ENCODE measurements at regions not wholly inside any gene's neighbourhood (a gene's known extent, or its start where the extent isn't known, plus 50 kb on each side); places are given as distances from the start of the nearest gene placed in this dataset.

DNA sequence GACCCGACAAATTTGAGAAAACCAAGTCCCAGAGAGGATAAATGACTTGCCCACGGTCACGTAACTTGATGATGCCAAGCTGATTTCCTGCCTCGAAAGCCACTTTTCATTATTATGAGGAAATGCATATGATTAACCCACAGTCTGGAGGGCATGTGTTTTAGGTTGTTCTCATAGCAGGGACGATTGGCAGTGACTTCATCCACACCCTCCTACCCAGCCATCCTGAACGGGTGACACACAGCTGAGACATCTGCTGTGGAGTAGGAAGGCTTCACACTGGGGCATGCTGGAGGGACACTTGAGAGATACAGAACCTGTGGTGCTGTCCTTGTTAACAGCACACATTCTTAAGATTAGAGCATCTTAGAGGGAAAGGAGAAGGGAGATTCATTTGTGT is 65.4 kb upstream of the WDFY2 start:
- TF ChIP-seq, protein P1, sequence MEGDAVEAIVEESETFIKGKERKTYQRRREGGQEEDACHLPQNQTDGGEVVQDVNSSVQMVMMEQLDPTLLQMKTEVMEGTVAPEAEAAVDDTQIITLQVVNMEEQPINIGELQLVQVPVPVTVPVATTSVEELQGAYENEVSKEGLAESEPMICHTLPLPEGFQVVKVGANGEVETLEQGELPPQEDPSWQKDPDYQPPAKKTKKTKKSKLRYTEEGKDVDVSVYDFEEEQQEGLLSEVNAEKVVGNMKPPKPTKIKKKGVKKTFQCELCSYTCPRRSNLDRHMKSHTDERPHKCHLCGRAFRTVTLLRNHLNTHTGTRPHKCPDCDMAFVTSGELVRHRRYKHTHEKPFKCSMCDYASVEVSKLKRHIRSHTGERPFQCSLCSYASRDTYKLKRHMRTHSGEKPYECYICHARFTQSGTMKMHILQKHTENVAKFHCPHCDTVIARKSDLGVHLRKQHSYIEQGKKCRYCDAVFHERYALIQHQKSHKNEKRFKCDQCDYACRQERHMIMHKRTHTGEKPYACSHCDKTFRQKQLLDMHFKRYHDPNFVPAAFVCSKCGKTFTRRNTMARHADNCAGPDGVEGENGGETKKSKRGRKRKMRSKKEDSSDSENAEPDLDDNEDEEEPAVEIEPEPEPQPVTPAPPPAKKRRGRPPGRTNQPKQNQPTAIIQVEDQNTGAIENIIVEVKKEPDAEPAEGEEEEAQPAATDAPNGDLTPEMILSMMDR (conservative IDR thresholded peaks at IDR 0.05) = no peak
- TF ChIP-seq ZFX (IDR thresholded peaks at IDR 0.05) = no peak
- peak overlapping the region; percentile 90 for H3K27ac ChIP-seq

DNA sequence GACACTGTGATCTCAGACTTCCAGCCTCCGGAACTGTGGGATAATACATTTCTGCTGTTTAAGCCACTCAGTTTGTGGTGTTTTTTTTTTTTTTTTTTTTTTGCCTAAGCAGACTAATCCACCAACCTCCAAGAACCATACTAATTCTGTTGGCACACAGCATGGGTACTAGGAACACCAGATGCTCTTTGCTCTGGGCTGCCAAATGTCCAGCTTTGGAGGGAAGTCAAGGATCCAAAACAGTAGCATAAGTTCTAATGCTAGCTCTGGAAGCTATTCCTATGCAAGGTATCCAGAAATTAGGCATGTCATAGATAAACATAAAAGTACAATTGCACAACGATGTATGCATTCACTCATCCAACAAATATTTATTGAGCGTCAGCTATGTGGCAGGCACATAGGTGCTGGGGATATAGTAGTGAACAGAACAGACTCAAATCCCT is 64.5 kb upstream of the WDFY2 start:
- TF ChIP-seq, protein P1 (conservative IDR thresholded peaks at IDR 0.05) = no peak
- no peak for TF ChIP-seq ZFX (IDR thresholded peaks at IDR 0.05)
- peak overlapping the region; percentile 90; the same call in 1 of the 2 replicates for H3K27ac ChIP-seq

DNA sequence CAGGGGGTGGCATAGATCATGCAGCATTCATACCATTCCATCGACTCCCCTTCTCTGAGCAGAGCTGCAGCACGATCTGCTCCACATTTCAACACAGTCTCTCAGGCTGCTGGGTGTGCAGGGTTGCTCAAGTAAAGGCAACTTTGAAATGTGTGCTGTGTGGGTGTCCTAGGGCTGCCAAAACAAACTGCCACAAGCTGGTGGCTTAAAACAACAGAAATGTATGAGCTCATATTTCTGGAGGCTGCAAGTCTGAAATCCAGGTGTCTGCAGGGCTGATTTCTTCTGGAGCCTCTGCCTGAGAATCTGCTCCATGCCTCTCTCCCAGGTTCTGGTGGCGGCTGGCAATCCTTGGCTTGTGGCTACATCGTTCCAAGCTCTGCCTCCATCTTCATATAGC is 63.7 kb upstream of the WDFY2 start:
- H3K27ac ChIP-seq = peak overlapping the region; percentile 90
- TF ChIP-seq ZFX (IDR thresholded peaks at IDR 0.05) = no peak
- TF ChIP-seq, protein P1 (conservative IDR thresholded peaks at IDR 0.05) = no peak

DNA sequence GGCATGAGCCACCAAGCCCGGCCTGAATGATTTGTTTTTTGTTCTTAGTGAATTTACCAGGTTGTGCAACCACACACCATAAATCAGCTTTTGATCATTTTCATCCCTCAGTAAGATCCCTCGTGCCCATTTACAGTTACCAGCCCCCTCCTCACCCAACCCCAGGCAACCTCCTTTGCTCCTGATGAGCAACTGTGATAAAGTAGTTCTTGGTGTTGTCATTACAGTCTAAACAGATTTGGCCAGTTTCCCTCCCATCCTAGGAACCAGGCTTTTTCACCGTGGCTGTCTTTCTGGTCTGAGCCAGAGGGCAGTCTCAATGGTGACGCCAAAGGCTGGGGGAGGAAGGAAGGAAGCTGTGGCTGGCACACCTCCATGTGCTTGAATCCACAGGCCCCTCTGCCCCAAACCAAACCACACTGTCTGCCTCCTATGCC is 61.2 kb upstream of the WDFY2 start:
- TF ChIP-seq, protein P1 (conservative IDR thresholded peaks at IDR 0.05) = no peak
- TF ChIP-seq ZFX (IDR thresholded peaks at IDR 0.05) = no peak

DNA sequence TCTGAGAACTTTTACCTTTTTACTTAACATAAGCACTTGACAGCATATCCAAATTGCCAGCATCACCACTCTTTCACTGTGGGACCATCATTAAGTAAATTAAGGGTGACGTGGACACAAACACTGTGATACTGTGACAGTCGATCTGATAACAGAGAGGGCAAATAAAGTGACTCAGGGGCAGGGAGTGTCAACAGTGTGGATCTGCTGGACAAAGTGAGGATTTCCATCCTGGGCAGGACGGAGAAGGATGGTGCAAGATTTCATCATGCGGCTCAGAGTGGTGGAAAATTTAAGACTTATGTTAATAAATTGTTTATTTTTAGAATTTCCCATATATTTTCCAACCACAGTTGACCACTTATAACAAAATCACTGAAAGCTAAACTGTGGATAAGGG is 60.0 kb upstream of the WDFY2 start:
- no peak for TF ChIP-seq ZFX (IDR thresholded peaks at IDR 0.05)
- TF ChIP-seq, protein P1 (conservative IDR thresholded peaks at IDR 0.05) = no peak
- H3K27ac ChIP-seq = peak overlapping the region; percentile 42; the same call in 1 of the 2 replicates

More for the DNA sequence above, 61.2 kb upstream of the WDFY2 start:
- H3K27ac ChIP-seq = peak overlapping the region; percentile 64

DNA sequence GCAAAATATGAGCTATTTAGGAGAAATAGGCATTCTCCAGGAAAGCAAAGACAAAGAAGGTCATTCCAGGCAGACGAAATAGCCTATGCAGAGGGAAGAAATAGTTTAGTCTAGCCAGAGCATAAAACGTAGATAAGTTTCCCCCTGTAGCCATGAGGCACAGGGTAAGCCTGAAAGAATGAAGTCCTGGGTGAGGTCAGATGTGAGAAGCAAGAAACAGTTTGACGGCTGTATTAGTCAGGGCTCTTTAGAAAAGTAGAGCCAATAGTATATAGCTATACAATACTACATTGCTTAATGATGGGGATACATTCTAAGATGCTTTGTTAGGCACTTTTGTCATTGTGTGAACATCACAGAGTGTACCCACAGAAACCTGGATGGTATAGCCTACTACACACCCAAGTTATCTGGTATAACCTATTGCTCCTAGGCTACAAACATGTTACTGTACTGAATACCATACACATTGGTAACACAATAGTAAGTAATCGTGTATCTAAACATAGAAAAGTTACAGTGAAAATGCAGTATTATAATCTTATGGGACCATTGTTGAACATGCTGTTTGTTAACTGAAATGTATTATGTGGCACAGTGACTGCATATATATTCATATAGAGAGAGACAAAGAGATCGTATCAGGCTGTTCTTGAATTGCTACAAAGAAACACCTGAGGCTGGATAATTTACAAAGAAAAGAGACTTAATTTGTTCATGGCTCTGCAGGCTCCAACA is 59.3 kb upstream of the WDFY2 start:
- TF ChIP-seq ZFX (IDR thresholded peaks at IDR 0.05) = no peak
- TF ChIP-seq, protein P1 (conservative IDR thresholded peaks at IDR 0.05) = no peak
- H3K27ac ChIP-seq = peak overlapping the region; percentile 42; the same call in 1 of the 2 replicates

DNA sequence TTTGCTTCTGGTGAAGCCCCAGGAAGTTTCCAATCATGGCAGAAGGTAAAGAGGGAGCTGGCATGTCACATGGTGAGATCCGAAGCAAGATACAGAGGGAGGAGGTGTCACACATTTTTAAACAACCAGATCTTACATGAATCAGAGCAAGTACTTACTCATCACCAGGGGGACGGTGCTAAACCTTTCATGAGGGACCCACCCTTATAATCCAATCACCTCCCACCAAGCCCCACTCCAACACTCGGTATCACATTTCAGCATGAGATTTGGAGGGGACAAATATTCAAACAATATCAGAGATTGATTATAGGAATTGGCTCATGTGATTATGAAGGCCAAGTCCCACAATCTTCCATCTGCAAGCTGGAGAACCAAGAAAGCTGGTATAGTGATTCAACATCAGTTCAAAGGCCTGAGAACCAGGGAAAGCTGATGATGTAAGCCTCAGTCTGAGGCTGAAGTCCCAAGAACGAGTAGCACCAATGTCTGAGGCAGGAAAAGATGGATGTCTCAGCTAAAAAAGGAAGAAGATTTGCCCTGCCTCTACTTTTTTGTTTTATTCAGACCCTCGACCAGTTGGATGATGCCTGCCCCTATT is 58.6 kb upstream of the WDFY2 start:
- TF ChIP-seq, protein P1 (conservative IDR thresholded peaks at IDR 0.05) = no peak
- TF ChIP-seq ZFX (IDR thresholded peaks at IDR 0.05) = no peak
- peak overlapping the region; percentile 23; the same call in 1 of the 2 replicates for H3K27ac ChIP-seq
